GM23338 (cell line): ENCODE measurements at regions not wholly inside any gene's neighbourhood (a gene's known extent, or its start where the extent isn't known, plus 50 kb on each side); places are given as distances from the start of the nearest gene placed in this dataset.

Source experiments
- CREB1 ChIP-seq: fragments of 250-450 bp; sonication (Bioruptor Pico); IDR thresholded peaks from 2 replicates; pipeline ENCODE4 v1.5.0; 2020; ENCODE audit warnings: low read depth, mild to moderate bottlenecking, moderate library complexity
- ETS1 ChIP-seq: IDR thresholded peaks from 2 replicates; pipeline ENCODE4 v1.6.1; 2016; ENCODE audit warnings: antibody characterized with exemption
- EZH2 ChIP-seq: fragments of 200-600 bp; sonication (generic); IDR thresholded peaks from one replicate; pipeline ENCODE4 v1.8.0; 2017; ENCODE audit warnings: antibody characterized with exemption, mild to moderate bottlenecking, low read depth; ENCODE audit not compliant: unreplicated experiment
- EZH2phosphoT487 ChIP-seq: fragments of 200-600 bp; sonication (generic); IDR thresholded peaks from one replicate; pipeline ENCODE4 v1.8.1; 2018; ENCODE audit warnings: antibody characterized with exemption; ENCODE audit not compliant: unreplicated experiment
- JUNB ChIP-seq: IDR thresholded peaks from one replicate; pipeline ENCODE4 v1.6.1; 2016; ENCODE audit warnings: antibody characterized with exemption; ENCODE audit not compliant: unreplicated experiment
- NANOG ChIP-seq: IDR thresholded peaks from 2 replicates; pipeline ENCODE4 v1.6.1; 2016; ENCODE audit warnings: antibody characterized with exemption, borderline replicate concordance
- POLR2AphosphoS5 ChIP-seq: IDR thresholded peaks from 2 replicates; pipeline ENCODE4 v1.6.1; 2016; ENCODE audit warnings: antibody characterized with exemption, low read depth
- REST ChIP-seq: IDR thresholded peaks from one replicate; pipeline ENCODE4 v1.6.1; 2018; ENCODE audit warnings: antibody characterized with exemption; ENCODE audit not compliant: unreplicated experiment
- STAT1 ChIP-seq: IDR thresholded peaks from one replicate; pipeline ENCODE4 v1.6.1; 2016; ENCODE audit warnings: antibody characterized with exemption; ENCODE audit not compliant: unreplicated experiment
- ZNF114 ChIP-seq: fragments of 250-450 bp; sonication (Bioruptor Pico); IDR thresholded peaks from 2 replicates; pipeline ENCODE4 v1.5.0; 2020; ENCODE audit warnings: mild to moderate bottlenecking, moderate library complexity
- ZNF331 ChIP-seq: fragments of 250-450 bp; sonication (Bioruptor Pico); IDR thresholded peaks from 2 replicates; pipeline ENCODE4 v1.5.0; 2020; ENCODE audit warnings: low read depth, mild to moderate bottlenecking, moderate library complexity
- ZNF462 ChIP-seq: fragments of 250-450 bp; sonication (Bioruptor Pico); IDR thresholded peaks from 2 replicates; pipeline ENCODE4 v1.5.0; 2020; ENCODE audit warnings: mild to moderate bottlenecking, moderate library complexity
- TF ChIP-seq, protein P1 (sequence below), 2 experiments: fragments of 200-600 bp in 1 of 2; sonication (generic) in 1 of 2; conservative IDR thresholded peaks; 2 replicates each; pipeline versions ENCODE4 v1.5.1 to v1.6.1; 2016 to 2017; ENCODE audit warnings: antibody characterized with exemption in 2 of 2, low read depth in 2 of 2, mild to moderate bottlenecking in 2 of 2, moderate library complexity in 1 of 2

GRCh38 chr3:191980443-191980842 is 519.5 kb downstream of the PYDC2 start:
- TF ChIP-seq, protein P1, sequence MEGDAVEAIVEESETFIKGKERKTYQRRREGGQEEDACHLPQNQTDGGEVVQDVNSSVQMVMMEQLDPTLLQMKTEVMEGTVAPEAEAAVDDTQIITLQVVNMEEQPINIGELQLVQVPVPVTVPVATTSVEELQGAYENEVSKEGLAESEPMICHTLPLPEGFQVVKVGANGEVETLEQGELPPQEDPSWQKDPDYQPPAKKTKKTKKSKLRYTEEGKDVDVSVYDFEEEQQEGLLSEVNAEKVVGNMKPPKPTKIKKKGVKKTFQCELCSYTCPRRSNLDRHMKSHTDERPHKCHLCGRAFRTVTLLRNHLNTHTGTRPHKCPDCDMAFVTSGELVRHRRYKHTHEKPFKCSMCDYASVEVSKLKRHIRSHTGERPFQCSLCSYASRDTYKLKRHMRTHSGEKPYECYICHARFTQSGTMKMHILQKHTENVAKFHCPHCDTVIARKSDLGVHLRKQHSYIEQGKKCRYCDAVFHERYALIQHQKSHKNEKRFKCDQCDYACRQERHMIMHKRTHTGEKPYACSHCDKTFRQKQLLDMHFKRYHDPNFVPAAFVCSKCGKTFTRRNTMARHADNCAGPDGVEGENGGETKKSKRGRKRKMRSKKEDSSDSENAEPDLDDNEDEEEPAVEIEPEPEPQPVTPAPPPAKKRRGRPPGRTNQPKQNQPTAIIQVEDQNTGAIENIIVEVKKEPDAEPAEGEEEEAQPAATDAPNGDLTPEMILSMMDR (conservative IDR thresholded peaks at IDR 0.05; ENCODE audit: low read depth in 2 of 2): no peak
- TF ChIP-seq EZH2: no peak
- TF ChIP-seq CREB1 (CRISPR knock-in tag): no peak
- TF ChIP-seq POLR2AphosphoS5: no peak
- TF ChIP-seq ZNF114 (CRISPR knock-in tag): no peak
- TF ChIP-seq REST: no peak
- no peak for TF ChIP-seq ETS1
- TF ChIP-seq JUNB: no peak
- TF ChIP-seq EZH2phosphoT487: no peak
- no peak for TF ChIP-seq STAT1
- no peak for TF ChIP-seq NANOG
- no peak for TF ChIP-seq ZNF331 (CRISPR knock-in tag)
- no peak for TF ChIP-seq ZNF462 (CRISPR knock-in tag)
